MCF 10A (cell line): ENCODE measurements at regions not wholly inside any gene's neighbourhood (a gene's known extent, or its start where the extent isn't known, plus 50 kb on each side); places are given as distances from the start of the nearest gene placed in this dataset.

Source experiments
- BruUV-seq: library from RNA; stranded (reverse); fragments of 400-500 nt; replicated peaks from 2 replicates; lab custom pipeline; 2021; lab: Mats Ljungman, UMichigan
- CTCF ChIA-PET: fragments of 300-600 bp; sonication (Branson Sonifier 250); formaldehyde crosslinking; extraction: SDS; loops from one replicate; lab custom pipeline; 2021; ENCODE audit warnings: antibody characterized with exemption, inconsistent platforms; lab: Yijun Ruan, JAX
- POLR2A ChIA-PET: fragments of 300-600, 350-650 bp; sonication (Branson Sonifier 250); formaldehyde crosslinking; extraction: SDS; loops from one replicate; lab custom pipeline; 2020; ENCODE audit warnings: antibody characterized with exemption, inconsistent platforms; lab: Yijun Ruan, JAX
- DNase-seq: peaks from one replicate; pipeline ENCODE4 v3.0.0-alpha.2; 2018; ENCODE audit not compliant: unreplicated experiment
- H3K27ac Mint-ChIP-seq: one replicate; pipeline ENCODE4 v1.8.0; 2022; ENCODE audit warnings: mild to moderate bottlenecking, low read depth, mixed read lengths; ENCODE audit not compliant: unreplicated experiment
- H3K27me3 Mint-ChIP-seq: one replicate; pipeline ENCODE4 v1.8.0; 2022; ENCODE audit warnings: mixed read lengths; ENCODE audit not compliant: insufficient read depth, unreplicated experiment
- H3K36me3 Mint-ChIP-seq: one replicate; pipeline ENCODE4 v1.8.0; 2022; ENCODE audit warnings: mild to moderate bottlenecking, moderate library complexity, mixed read lengths; ENCODE audit not compliant: insufficient read depth, unreplicated experiment
- H3K4me1 Mint-ChIP-seq: one replicate; pipeline ENCODE4 v1.8.0; 2022; ENCODE audit warnings: mixed read lengths; ENCODE audit not compliant: insufficient read depth, unreplicated experiment
- H3K4me3 Mint-ChIP-seq: one replicate; pipeline ENCODE4 v1.8.0; 2022; ENCODE audit warnings: mild to moderate bottlenecking, moderate library complexity, mixed read lengths; ENCODE audit not compliant: unreplicated experiment
- H3K9me3 Mint-ChIP-seq: one replicate; pipeline ENCODE4 v1.8.0; 2022; ENCODE audit warnings: mixed read lengths; ENCODE audit not compliant: unreplicated experiment
- CTCF ChIP-seq: fragments of 200-600 bp; IDR thresholded peaks from one replicate; pipeline ENCODE4 v1.8.0; 2022; ENCODE audit warnings: antibody characterized with exemption, mild to moderate bottlenecking; ENCODE audit not compliant: unreplicated experiment
- intact Hi-C: fragments of 100-400 bp; cut with micrococcal nuclease; formaldehyde crosslinking; loops from 2 replicates; pipeline ENCODE4 v1.14.1; 2022

GRCh38 chr4:27635936-27636913 is 775.6 kb downstream of the STIM2 start:
- no peaks in the 10 kb centered on the region for H3K4me1 Mint-ChIP-seq
- no peak for TF ChIP-seq CTCF
- POLR2A ChIA-PET, result no interaction called here
- H3K9me3 Mint-ChIP-seq, result no peaks in the 10 kb centered on the region
- CTCF ChIA-PET, result no interaction called here
- H3K27me3 Mint-ChIP-seq, result no peaks in the 10 kb centered on the region
- no peak for DNase-seq
- no peak overlapping the region for H3K4me3 Mint-ChIP-seq
- H3K36me3 Mint-ChIP-seq, result no peaks in the 10 kb centered on the region
- no TSS peak for BruUV-seq
- intact Hi-C loops, result loop anchor here (2.0 to 10.0 kb wide), 2 partner anchors 223 to 591 kb away; no protein-coding TSS in a partner anchor
- no peak overlapping the region for H3K27ac Mint-ChIP-seq

GRCh38 chr4:27638163-27638915 is 777.7 kb downstream of the STIM2 start:
- intact Hi-C loops, result loop anchor here (10.0 kb wide), 1 partner anchor 594 kb away; no protein-coding TSS in a partner anchor
- Mint-ChIP-seq H3K27me3 (no peaks in the 10 kb centered on the region), H3K4me1 (no peaks in the 10 kb centered on the region), H3K9me3 (no peaks in the 10 kb centered on the region), H3K36me3 (no peaks in the 10 kb centered on the region), H3K4me3 (no peak overlapping the region), H3K27ac (no peak overlapping the region)
- no peak for TF ChIP-seq CTCF
- no TSS peak for BruUV-seq
- CTCF ChIA-PET, result interaction anchor here (1.6 kb wide), 1 partner anchor 282 kb away, joined by 5 read pairs; no protein-coding TSS in a partner anchor
- POLR2A ChIA-PET, result no interaction called here
- DNase-seq, result no peak

GRCh38 chr4:27643101-27643500 is 782.5 kb downstream of the STIM2 start:
- ChIA-PET CTCF (interaction anchor here (0.7 kb wide), 1 partner anchor 39 kb away, joined by 3 read pairs; no protein-coding TSS in a partner anchor), POLR2A (no interaction called here)
- no peak for TF ChIP-seq CTCF
- Mint-ChIP-seq H3K4me3 (no peak overlapping the region), H3K27me3 (no peaks in the 10 kb centered on the region), H3K9me3 (no peaks in the 10 kb centered on the region), H3K36me3 (no peaks in the 10 kb centered on the region), H3K4me1 (no peaks in the 10 kb centered on the region), H3K27ac (no peak overlapping the region)
- BruUV-seq, result no TSS peak
- intact Hi-C loops, result no loop called here
- DNase-seq, result no peak

- no peak for DNase-seq
- ChIA-PET POLR2A (interaction anchor here (0.7 kb wide), 1 partner anchor 153 kb away, joined by 3 read pairs; no protein-coding TSS in a partner anchor), CTCF (no interaction called here)
- no peak overlapping the region for H3K4me3 Mint-ChIP-seq
- no peak overlapping the region for H3K27ac Mint-ChIP-seq
- no peaks in the 10 kb centered on the region for H3K9me3 Mint-ChIP-seq
- no peak for TF ChIP-seq CTCF
- H3K4me1 Mint-ChIP-seq, result no peaks in the 10 kb centered on the region
- H3K36me3 Mint-ChIP-seq, result no peaks in the 10 kb centered on the region
- H3K27me3 Mint-ChIP-seq, result no peaks in the 10 kb centered on the region
- intact Hi-C loops, result no loop called here
- no TSS peak for BruUV-seq
Observed at GRCh38 chr4:27648416-27648815, 787.8 kb downstream of the STIM2 start.
